HCT116 (cell line): ENCODE measurements at regions not wholly inside any gene's neighbourhood (a gene's known extent, or its start where the extent isn't known, plus 50 kb on each side); places are given as distances from the start of the nearest gene placed in this dataset.

Experiments
- ATAC-seq: fragments of 200-7000 bp; cut with Tn5 transposase; 2 replicates; pipeline ENCODE4 v1.9.1; 2020; ENCODE audit warnings: mild to moderate bottlenecking, moderate library complexity
- BruUV-seq: library from RNA; stranded (reverse); fragments of 400-500 nt; replicated peaks from 2 replicates; lab custom pipeline; 2021; lab: Mats Ljungman, UMichigan
- CTCF ChIA-PET: fragments of 300-600 bp; sonication (Branson Sonifier 250); formaldehyde crosslinking; loops from one replicate; lab custom pipeline; 2021; ENCODE audit warnings: antibody characterized with exemption; lab: Charles Lee
- POLR2A ChIA-PET: fragments of 300-600, 350-600 bp; sonication (Branson Sonifier 250); formaldehyde crosslinking; loops from one replicate; lab custom pipeline; 2021; ENCODE audit warnings: antibody characterized with exemption; lab: Charles Lee
- RAD21 ChIA-PET, 2 experiments: fragments of 300-600 bp; sonication (Branson Sonifier 250); formaldehyde crosslinking; loops; one replicate each; lab custom pipeline; 2023; ENCODE audit warnings: low total read pairs in 2 of 2; ENCODE audit not compliant: uncharacterized antibody in 2 of 2, unreplicated experiment in 2 of 2, low non-redundant PET in 1 of 2; lab: Charles Lee
- DNase-seq: peaks from one replicate; pipeline ENCODE4 v3.0.0-alpha.2; 2010; ENCODE audit warnings: low read depth, low spot score
- H2AFZ ChIP-seq: fragments of 200-600 bp; shearing (Covaris generic), sonication (generic); 2 replicates; pipeline ENCODE4 v1.6.1; 2017; ENCODE audit warnings: low read depth, mixed run types, mixed read lengths, antibody characterized with exemption, low read length; ENCODE audit not compliant: poor library complexity, severe bottlenecking
- H3K27ac ChIP-seq: 2 replicates; pipeline ENCODE4 v1.5.1; 2012; ENCODE audit warnings: low read depth, low read length
- H3K27me3 ChIP-seq: fragments of 200-600 bp; sonication (generic); 2 replicates; pipeline ENCODE4 v1.6.1; 2016; ENCODE audit warnings: mixed run types, low read length, mixed read lengths; ENCODE audit not compliant: insufficient read depth
- H3K36me3 ChIP-seq, 2 experiments: fragments of 200-500 bp in 1 of 2; fragments of 200-600 bp in 1 of 2; sonication (Bioruptor generic) in 1 of 2; sonication (generic) in 1 of 2; 2 replicates each; pipeline versions ENCODE4 v1.5.1 to v1.6.1; 2014 to 2016; ENCODE audit warnings: low read length in 2 of 2, inconsistent platforms in 1 of 2, mixed read lengths in 1 of 2, mixed run types in 1 of 2; ENCODE audit not compliant: insufficient read depth in 2 of 2, control insufficient read depth in 1 of 2
- H3K4me1 ChIP-seq, 2 experiments: fragments of 200-600 bp in 1 of 2; sonication (generic) in 1 of 2; 2 replicates each; pipeline versions ENCODE4 v1.5.1 to v1.6.1; 2012 to 2017; ENCODE audit warnings: low read length in 2 of 2, inconsistent platforms in 1 of 2, mild to moderate bottlenecking in 1 of 2, mixed read lengths in 1 of 2, mixed run types in 1 of 2, moderate library complexity in 1 of 2; ENCODE audit not compliant: insufficient read depth in 2 of 2, control insufficient read depth in 1 of 2
- H3K4me2 ChIP-seq: fragments of 200-600 bp; sonication (generic); 2 replicates; pipeline ENCODE4 v1.6.1; 2017; ENCODE audit warnings: mixed run types, low read length, mixed read lengths
- H3K4me3 ChIP-seq, 2 experiments: fragments of 200-600 bp in 1 of 2; sonication (generic) in 1 of 2; replicated peaks in 1 of 2; 2 replicates each; pipeline ENCODE4 v1.5.1; 2011 to 2016; ENCODE audit warnings: low read length in 2 of 2, control low read depth in 1 of 2, low read depth in 1 of 2, mild to moderate bottlenecking in 1 of 2, mixed read lengths in 1 of 2, mixed run types in 1 of 2
- H3K79me2 ChIP-seq: fragments of 200-600 bp; sonication (generic); 2 replicates; pipeline ENCODE4 v1.6.1; 2017; ENCODE audit warnings: mild to moderate bottlenecking, mixed run types, low read length, moderate library complexity, mixed read lengths; ENCODE audit not compliant: insufficient read depth
- H3K9ac ChIP-seq: fragments of 200-600 bp; sonication (generic); 2 replicates; pipeline ENCODE4 v1.6.1; 2016; ENCODE audit warnings: low read length, mixed read lengths
- H3K9me2 ChIP-seq: fragments of 200-600 bp; sonication (generic), shearing (Covaris generic); 2 replicates; pipeline ENCODE4 v1.6.1; 2017; ENCODE audit warnings: mixed run types, mild to moderate bottlenecking, moderate library complexity; ENCODE audit not compliant: insufficient read depth
- H3K9me3 ChIP-seq, 2 experiments: fragments of 200-500 bp in 1 of 2; fragments of 200-600 bp in 1 of 2; sonication (Bioruptor generic) in 1 of 2; sonication (generic) in 1 of 2; 2 replicates each; pipeline ENCODE4 v1.6.1; 2014 to 2017; ENCODE audit warnings: low read length in 2 of 2, mixed read lengths in 2 of 2, inconsistent platforms in 1 of 2, low read depth in 1 of 2, mild to moderate bottlenecking in 1 of 2, mixed run types in 1 of 2, moderate library complexity in 1 of 2; ENCODE audit not compliant: control insufficient read depth in 1 of 2, insufficient read depth in 1 of 2
- H4K20me1 ChIP-seq: fragments of 200-600 bp; sonication (generic), shearing (Covaris generic); 2 replicates; pipeline ENCODE4 v1.6.1; 2017; ENCODE audit warnings: mixed run types, mild to moderate bottlenecking, moderate library complexity; ENCODE audit not compliant: insufficient read depth
- CBX3 ChIP-seq: IDR thresholded peaks from 2 replicates; pipeline ENCODE4 v1.6.1; 2012; ENCODE audit warnings: low read depth
- CEBPB ChIP-seq: IDR thresholded peaks from 2 replicates; pipeline ENCODE4 v1.6.1; 2012; ENCODE audit warnings: low read depth
- EZH2phosphoT487 ChIP-seq: fragments of 200-600 bp; IDR thresholded peaks from 2 replicates; pipeline ENCODE4 v1.6.1; 2018; ENCODE audit warnings: antibody characterized with exemption, borderline replicate concordance
- POLR2A ChIP-seq: IDR thresholded peaks from 2 replicates; pipeline ENCODE4 v1.7.0; 2011; ENCODE audit warnings: borderline replicate concordance; ENCODE audit not compliant: insufficient read depth, insufficient read length; ENCODE audit errors: extremely low read depth
- POLR2AphosphoS5 ChIP-seq: IDR thresholded peaks from 2 replicates; pipeline ENCODE4 v1.6.1; 2011; ENCODE audit warnings: mild to moderate bottlenecking, low read depth, low read length, moderate library complexity
- RAD21 ChIP-seq: IDR thresholded peaks from 2 replicates; pipeline ENCODE4 v1.6.1; 2012; ENCODE audit warnings: low read depth, mild to moderate bottlenecking
- REST ChIP-seq: IDR thresholded peaks from 2 replicates; pipeline ENCODE4 v1.6.1; 2012; ENCODE audit warnings: low read depth
- SP1 ChIP-seq: IDR thresholded peaks from 2 replicates; pipeline ENCODE4 v1.6.1; 2012; ENCODE audit warnings: low read depth
- SRF ChIP-seq: IDR thresholded peaks from 2 replicates; pipeline ENCODE4 v1.6.1; 2012; ENCODE audit warnings: low read depth
- ZBTB33 ChIP-seq: IDR thresholded peaks from 2 replicates; pipeline ENCODE4 v1.6.1; 2011; ENCODE audit warnings: mild to moderate bottlenecking, low read length, moderate library complexity; ENCODE audit not compliant: insufficient replicate concordance; ENCODE audit errors: extremely low read depth
- ZFX ChIP-seq: fragments of 450-650 bp; IDR thresholded peaks from 2 replicates; pipeline ENCODE4 v1.6.1; 2017
- intact Hi-C: fragments of 100-400 bp; cut with micrococcal nuclease; formaldehyde crosslinking; loops from 2 replicates; pipeline ENCODE4 v1.10.0; 2022
- TF ChIP-seq, protein P1 (sequence below): IDR thresholded peaks from 2 replicates; pipeline ENCODE4 v1.6.1; 2012

GRCh38 chr20:22752324-22752723 lies 168.0 kb upstream of the FOXA2 start:
- BruUV-seq = no TSS peak
- TF ChIP-seq, protein P1, sequence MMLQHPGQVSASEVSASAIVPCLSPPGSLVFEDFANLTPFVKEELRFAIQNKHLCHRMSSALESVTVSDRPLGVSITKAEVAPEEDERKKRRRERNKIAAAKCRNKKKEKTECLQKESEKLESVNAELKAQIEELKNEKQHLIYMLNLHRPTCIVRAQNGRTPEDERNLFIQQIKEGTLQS = no peak
- TF ChIP-seq POLR2AphosphoS5 = no peak
- no peak for TF ChIP-seq POLR2A
- no peak for ATAC-seq
- Histone ChIP-seq H3K9me2 (no peaks in the 10 kb centered on the region), H3K4me3 (no peak overlapping the region), H3K4me1 (no peaks in the 10 kb centered on the region), H3K4me2 (no peak overlapping the region), H3K79me2 (no peaks in the 10 kb centered on the region), H3K27ac (no peak overlapping the region), H4K20me1 (no peaks in the 10 kb centered on the region), H3K36me3 (no peaks in the 10 kb centered on the region), H3K9me3 (no peaks in the 10 kb centered on the region), H3K27me3 (peaks cover 15% of the 10 kb centered on the region; the same call in 1 of the 2 replicates), H3K9ac (no peak overlapping the region), H2AFZ (no peak overlapping the region)
- POLR2A ChIA-PET = no interaction called here
- intact Hi-C loops = no loop called here
- DNase-seq = no peak
- CTCF ChIA-PET = no interaction called here
- RAD21 ChIA-PET = no interaction called here

- H3K9me3 ChIP-seq = no peaks in the 10 kb centered on the region
- RAD21 ChIA-PET = no interaction called here
- peaks cover 13% of the 10 kb centered on the region; the same call in 1 of the 2 replicates for H3K27me3 ChIP-seq
- H3K4me2 ChIP-seq = no peak overlapping the region
- no TSS peak for BruUV-seq
- H3K4me1 ChIP-seq = peaks cover 0 to 10% of the 10 kb centered on the region in 2 experiments; a peak in 3 of 4 replicates
- H3K9me2 ChIP-seq = no peaks in the 10 kb centered on the region
- DNase-seq (no peak), ATAC-seq (no peak)
- no peak overlapping the region for H3K9ac ChIP-seq
- no peaks in the 10 kb centered on the region for H3K36me3 ChIP-seq
- H2AFZ ChIP-seq = no peak overlapping the region
- no peak overlapping the region for H3K27ac ChIP-seq
- H3K79me2 ChIP-seq = no peaks in the 10 kb centered on the region
- H3K4me3 ChIP-seq = no peak overlapping the region
- POLR2A ChIA-PET = no interaction called here
- H4K20me1 ChIP-seq = no peaks in the 10 kb centered on the region
- intact Hi-C loops = no loop called here
- CTCF ChIA-PET = no interaction called here
- TF ChIP-seq ZBTB33 (no peak), CEBPB (no peak), RAD21 (no peak), ZFX (no peak), SP1 (no peak), EZH2phosphoT487 (no peak), REST (no peak), CBX3 (no peak), SRF (no peak)
These were observed 173.2 kb upstream of the FOXA2 start for GRCh38 chr20:22757424-22758183.
